OCI-LY3 (cell line): ENCODE measurements at regions not wholly inside any gene's neighbourhood (a gene's known extent, or its start where the extent isn't known, plus 50 kb on each side); places are given as distances from the start of the nearest gene placed in this dataset.

Experiments
- H2AFZ ChIP-seq: fragments of 200-600, 300-600 bp; shearing (Covaris generic); 2 replicates; pipeline ENCODE4 v1.6.0; 2014; ENCODE audit warnings: antibody characterized with exemption, low read depth, low read length
- H3K27ac ChIP-seq: fragments of 200-600, 300-600 bp; sonication (generic); 2 replicates; pipeline ENCODE4 v1.5.1; 2014; ENCODE audit warnings: mild to moderate bottlenecking, low read length, moderate library complexity, mixed read lengths
- H3K27me3 ChIP-seq: fragments of 200-600, 300-600 bp; sonication (generic); 2 replicates; pipeline ENCODE4 v1.6.1; 2014; ENCODE audit warnings: low read depth, low read length, mixed read lengths
- H3K36me3 ChIP-seq: fragments of 200-600, 300-600 bp; sonication (generic); replicated peaks from 2 replicates; pipeline ENCODE3; 2014; ENCODE audit warnings: low read depth, low read length, mixed read lengths
- H3K4me1 ChIP-seq: fragments of 300-600, 200-600 bp; sonication (generic); 2 replicates; pipeline ENCODE4 v1.6.1; 2014; ENCODE audit warnings: low read length, mixed read lengths
- H3K4me2 ChIP-seq: fragments of 200-600, 300-600 bp; sonication (generic); 2 replicates; pipeline ENCODE4 v1.6.1; 2014; ENCODE audit warnings: low read length, mixed read lengths
- H3K4me3 ChIP-seq: fragments of 300-600, 200-600 bp; sonication (generic); 2 replicates; pipeline ENCODE4 v1.5.1; 2014; ENCODE audit warnings: antibody characterized with exemption, mild to moderate bottlenecking, low read length, moderate library complexity
- H3K79me2 ChIP-seq: fragments of 300-600, 200-600 bp; shearing (Covaris generic); 2 replicates; pipeline ENCODE4 v1.6.1; 2014; ENCODE audit warnings: mild to moderate bottlenecking, low read length, mixed read lengths
- H3K9ac ChIP-seq: fragments of 300-600, 200-600 bp; shearing (Covaris generic); 2 replicates; pipeline ENCODE4 v1.6.0; 2014; ENCODE audit warnings: mild to moderate bottlenecking, low read length, moderate library complexity
- H3K9me3 ChIP-seq: fragments of 200-600, 300-600 bp; shearing (Covaris generic); 2 replicates; pipeline ENCODE4 v1.6.1; 2014; ENCODE audit warnings: low read length, mixed read lengths; ENCODE audit not compliant: insufficient read depth
- H4K20me1 ChIP-seq: fragments of 200-600, 300-600 bp; sonication (generic); 2 replicates; pipeline ENCODE4 v1.6.1; 2016; ENCODE audit warnings: low read length, mixed read lengths; ENCODE audit not compliant: insufficient read depth
- CTCF ChIP-seq: fragments of 200-600, 300-600 bp; sonication (generic); IDR thresholded peaks from 2 replicates; pipeline ENCODE4 v1.5.1; 2014; ENCODE audit warnings: antibody characterized with exemption, low read length, low read depth
- EZH2phosphoT487 ChIP-seq: fragments of 200-600 bp; shearing (Covaris generic); IDR thresholded peaks from 2 replicates; pipeline ENCODE4 v1.6.1; 2018; ENCODE audit warnings: antibody characterized with exemption, mixed run types, low read depth

- H3K79me2 ChIP-seq: no peaks in the 10 kb centered on the region
- H3K4me3 ChIP-seq: no peak overlapping the region
- H3K4me1 ChIP-seq: no peaks in the 10 kb centered on the region
- H4K20me1 ChIP-seq: peaks cover 3% of the 10 kb centered on the region; the same call in 1 of the 2 replicates
- H3K27ac ChIP-seq: no peak overlapping the region
- no peak for TF ChIP-seq CTCF
- no peak for TF ChIP-seq EZH2phosphoT487
- no peak overlapping the region for H3K4me2 ChIP-seq
- peaks cover 75% of the 10 kb centered on the region for H3K27me3 ChIP-seq
- no peak overlapping the region for H3K9ac ChIP-seq
- H3K36me3 ChIP-seq: no peaks in the 10 kb centered on the region
- 0 out of 2 replicates have a peak, but pooled peaks cover 2% of the 10 kb centered on the region for H3K9me3 ChIP-seq
- H2AFZ ChIP-seq: no peak overlapping the region
Observed at GRCh38 chr6:45724511-45724910, 291.1 kb downstream of the CLIC5 start.

- H3K4me1 ChIP-seq: no peaks in the 10 kb centered on the region
- no peak overlapping the region for H3K27ac ChIP-seq
- peaks cover 75% of the 10 kb centered on the region for H3K27me3 ChIP-seq
Observed at GRCh38 chr6:45724027-45724426, 291.6 kb downstream of the CLIC5 start.

GRCh38 chr6:45722876-45723275, 292.8 kb downstream of the CLIC5 start:
- Histone ChIP-seq H3K27me3 (peaks cover 75% of the 10 kb centered on the region), H3K9me3 (0 out of 2 replicates have a peak, but pooled peaks cover 2% of the 10 kb centered on the region), H4K20me1 (peaks cover 3% of the 10 kb centered on the region; the same call in 1 of the 2 replicates), H3K79me2 (no peaks in the 10 kb centered on the region), H3K36me3 (no peaks in the 10 kb centered on the region), H3K9ac (no peak overlapping the region), H3K4me2 (no peak overlapping the region), H3K4me1 (no peaks in the 10 kb centered on the region), H3K27ac (no peak overlapping the region), H2AFZ (no peak overlapping the region), H3K4me3 (no peak overlapping the region)
- TF ChIP-seq EZH2phosphoT487 (no peak), CTCF (no peak)

More at GRCh38 chr6:45724027-45724426, 291.6 kb downstream of the CLIC5 start:
- no peaks in the 10 kb centered on the region for H3K36me3 ChIP-seq
- 0 out of 2 replicates have a peak, but pooled peaks cover 2% of the 10 kb centered on the region for H3K9me3 ChIP-seq
- no peak overlapping the region for H3K9ac ChIP-seq
- no peak overlapping the region for H3K4me2 ChIP-seq
- TF ChIP-seq CTCF (no peak), EZH2phosphoT487 (no peak)
- no peak overlapping the region for H2AFZ ChIP-seq
- H3K79me2 ChIP-seq: no peaks in the 10 kb centered on the region
- peaks cover 3% of the 10 kb centered on the region; the same call in 1 of the 2 replicates for H4K20me1 ChIP-seq
- no peak overlapping the region for H3K4me3 ChIP-seq

- Histone ChIP-seq H3K36me3 (no peaks in the 10 kb centered on the region), H3K27me3 (peaks cover 80% of the 10 kb centered on the region), H3K4me2 (no peak overlapping the region), H4K20me1 (peaks cover 3% of the 10 kb centered on the region; the same call in 1 of the 2 replicates), H3K9ac (no peak overlapping the region), H3K79me2 (no peaks in the 10 kb centered on the region), H3K4me1 (no peaks in the 10 kb centered on the region), H3K27ac (no peak overlapping the region), H3K9me3 (0 out of 2 replicates have a peak, but pooled peaks cover 2% of the 10 kb centered on the region), H3K4me3 (no peak overlapping the region), H2AFZ (no peak overlapping the region)
- TF ChIP-seq CTCF (peak; percentile 18; the same call in 1 of the 2 replicates), EZH2phosphoT487 (no peak)
Observed at GRCh38 chr6:45721665-45722064, 294.0 kb downstream of the CLIC5 start.
